Subcutaneous abdominal adipose tissue (tissue), 5 donors: ENCODE measurements at regions not wholly inside any gene's neighbourhood (a gene's known extent, or its start where the extent isn't known, plus 50 kb on each side); places are given as distances from the start of the nearest gene placed in this dataset.

Source experiments
- H3K27ac ChIP-seq: one replicate; pipeline ENCODE4 v1.7.0; 2013; ENCODE audit warnings: low read depth, mild to moderate bottlenecking, inconsistent platforms, low read length, moderate library complexity
- H3K27me3 ChIP-seq, 5 donors: one replicate each; pipeline ENCODE4 v1.7.0; 2013; ENCODE audit warnings: low read length in 5 of 5, inconsistent platforms in 1 of 5; ENCODE audit not compliant: control insufficient read depth in 5 of 5, insufficient read depth in 4 of 5
- H3K36me3 ChIP-seq, 5 donors: one replicate each; pipeline ENCODE4 v1.7.0; 2013; ENCODE audit warnings: low read length in 5 of 5; ENCODE audit not compliant: control insufficient read depth in 5 of 5, insufficient read depth in 5 of 5
- H3K4me1 ChIP-seq, 5 donors: one replicate each; pipeline ENCODE4 v1.7.0; 2013; ENCODE audit warnings: low read length in 5 of 5, mild to moderate bottlenecking in 3 of 5, moderate library complexity in 1 of 5; ENCODE audit not compliant: control insufficient read depth in 5 of 5, insufficient read depth in 5 of 5
- H3K4me3 ChIP-seq, 5 donors: one replicate each; pipeline ENCODE4 v1.7.0; 2013; ENCODE audit warnings: low read length in 5 of 5, low read depth in 1 of 5
- H3K9ac ChIP-seq, 5 donors: one replicate each; pipeline ENCODE4 v1.7.0; 2013; ENCODE audit warnings: low read length in 5 of 5, mild to moderate bottlenecking in 4 of 5, moderate library complexity in 3 of 5
- H3K9me3 ChIP-seq, 5 donors: one replicate each; pipeline ENCODE4 v1.7.0; 2013; ENCODE audit warnings: low read length in 5 of 5; ENCODE audit not compliant: control insufficient read depth in 5 of 5
- donor health status: healthy.
- donor health status: healthy.
- donor health status: healthy.
- donor health status: healthy.
- donor health status: healthy.

- Histone ChIP-seq H3K27me3 (peaks cover 0 to 3% (median 0%) of the 10 kb centered on the region in 5 donors), H3K4me1 (peaks cover 0 to 19% (median 9%) of the 10 kb centered on the region in 5 donors)
Observed at GRCh38 chr2:176464886-176465564, 195.8 kb downstream of the MTX2 start.

GRCh38 chr2:176466918-176467452 is 197.7 kb downstream of the MTX2 start:
- no peaks in the 10 kb centered on the region for H3K9me3 ChIP-seq
- H3K27ac ChIP-seq, result no peak overlapping the region
- H3K9ac ChIP-seq, result no peak overlapping the region
- peaks cover 0 to under 1% (median 0%) of the 10 kb centered on the region in 5 donors for H3K27me3 ChIP-seq
- no peaks in the 10 kb centered on the region for H3K36me3 ChIP-seq
- peaks cover 0 to 6% (median 0%) of the 10 kb centered on the region in 5 donors for H3K4me1 ChIP-seq
- no peak overlapping the region for H3K4me3 ChIP-seq

More at GRCh38 chr2:176464886-176465564, 195.8 kb downstream of the MTX2 start:
- Histone ChIP-seq H3K9ac (no peak overlapping the region), H3K27ac (no peak overlapping the region), H3K9me3 (no peaks in the 10 kb centered on the region), H3K4me3 (no peak overlapping the region), H3K36me3 (no peaks in the 10 kb centered on the region)

- H3K9me3 ChIP-seq, result no peaks in the 10 kb centered on the region
- no peaks in the 10 kb centered on the region for H3K36me3 ChIP-seq
- H3K4me3 ChIP-seq, result no peak overlapping the region
- H3K4me1 ChIP-seq, result peaks cover 0 to 6% (median 3%) of the 10 kb centered on the region in 5 donors
- no peak overlapping the region for H3K9ac ChIP-seq
- no peaks in the 10 kb centered on the region for H3K27me3 ChIP-seq
- H3K27ac ChIP-seq, result no peak overlapping the region
Observed at GRCh38 chr2:176467595-176467994, 198.4 kb downstream of the MTX2 start.

- Histone ChIP-seq H3K36me3 (no peaks in the 10 kb centered on the region), H3K9ac (no peak overlapping the region), H3K27me3 (no peaks in the 10 kb centered on the region), H3K27ac (no peak overlapping the region), H3K4me3 (no peak overlapping the region), H3K9me3 (no peaks in the 10 kb centered on the region), H3K4me1 (peaks cover 0 to 16% (median 10%) of the 10 kb centered on the region in 5 donors)
Observed at GRCh38 chr2:176468457-176469113, 199.3 kb downstream of the MTX2 start.

GRCh38 chr2:176470713-176471112 is 201.5 kb downstream of the MTX2 start:
- Histone ChIP-seq H3K27me3 (no peaks in the 10 kb centered on the region), H3K36me3 (no peaks in the 10 kb centered on the region), H3K4me3 (no peak overlapping the region), H3K4me1 (peaks cover 0 to 16% (median 10%) of the 10 kb centered on the region in 5 donors), H3K9ac (no peak overlapping the region), H3K9me3 (no peaks in the 10 kb centered on the region), H3K27ac (no peak overlapping the region)

- no peak overlapping the region for H3K27ac ChIP-seq
- H3K4me1 ChIP-seq, result peaks cover 0 to 16% (median 10%) of the 10 kb centered on the region in 5 donors
Observed at GRCh38 chr2:176471949-176472348, 202.7 kb downstream of the MTX2 start.

GRCh38 chr2:176473177-176473576 is 203.9 kb downstream of the MTX2 start:
- H3K4me3 ChIP-seq, result peak overlapping the region; percentile 26 to 55 (median 50)
- no peaks in the 10 kb centered on the region for H3K27me3 ChIP-seq
- H3K9me3 ChIP-seq, result no peaks in the 10 kb centered on the region
- H3K27ac ChIP-seq, result no peak overlapping the region
- no peaks in the 10 kb centered on the region for H3K36me3 ChIP-seq
- H3K4me1 ChIP-seq, result peaks cover 0 to 16% (median 10%) of the 10 kb centered on the region in 5 donors
- H3K9ac ChIP-seq, result peak overlapping the region in 4 of 5 donors; percentile 30 to 57 (median 42)

More at GRCh38 chr2:176471949-176472348, 202.7 kb downstream of the MTX2 start:
- no peak overlapping the region for H3K4me3 ChIP-seq
- H3K9ac ChIP-seq, result no peak overlapping the region
- no peaks in the 10 kb centered on the region for H3K9me3 ChIP-seq
- no peaks in the 10 kb centered on the region for H3K36me3 ChIP-seq
- H3K27me3 ChIP-seq, result no peaks in the 10 kb centered on the region

- no peaks in the 10 kb centered on the region for H3K9me3 ChIP-seq
- H3K27me3 ChIP-seq, result no peaks in the 10 kb centered on the region
- H3K36me3 ChIP-seq, result no peaks in the 10 kb centered on the region
- no peak overlapping the region for H3K9ac ChIP-seq
- no peak overlapping the region for H3K4me3 ChIP-seq
- no peak overlapping the region for H3K27ac ChIP-seq
- peaks cover 0 to 16% (median 10%) of the 10 kb centered on the region in 5 donors for H3K4me1 ChIP-seq
Observed at GRCh38 chr2:176473851-176474250, 204.6 kb downstream of the MTX2 start.

- no peaks in the 10 kb centered on the region for H3K36me3 ChIP-seq
Observed at GRCh38 chr2:176477336-176477735, 208.1 kb downstream of the MTX2 start.

GRCh38 chr2:176479961-176480360 is 210.7 kb downstream of the MTX2 start:
- H3K4me1 ChIP-seq, result no peaks in the 10 kb centered on the region
- no peak overlapping the region for H3K9ac ChIP-seq
- H3K4me3 ChIP-seq, result no peak overlapping the region
- no peak overlapping the region for H3K27ac ChIP-seq
- H3K27me3 ChIP-seq, result peaks cover 0 to 4% (median 0%) of the 10 kb centered on the region in 5 donors
- no peaks in the 10 kb centered on the region for H3K36me3 ChIP-seq
- no peaks in the 10 kb centered on the region for H3K9me3 ChIP-seq

More at GRCh38 chr2:176477336-176477735, 208.1 kb downstream of the MTX2 start:
- no peak overlapping the region for H3K9ac ChIP-seq
- no peak overlapping the region for H3K4me3 ChIP-seq
- H3K27me3 ChIP-seq, result peaks cover 0 to 2% (median 0%) of the 10 kb centered on the region in 5 donors
- H3K27ac ChIP-seq, result no peak overlapping the region
- H3K9me3 ChIP-seq, result no peaks in the 10 kb centered on the region
- H3K4me1 ChIP-seq, result peaks cover 0 to 13% (median 10%) of the 10 kb centered on the region in 5 donors
